IMR-90 (cell line): ENCODE measurements at regions not wholly inside any gene's neighbourhood (a gene's known extent, or its start where the extent isn't known, plus 50 kb on each side); places are given as distances from the start of the nearest gene placed in this dataset.

Experiments used
- ATAC-seq: fragments of 200-7000 bp; cut with Tn5 transposase; 2 replicates; pipeline ENCODE4 v1.9.1; 2020; ENCODE audit warnings: low read depth, mild to moderate bottlenecking, moderate library complexity
- BruUV-seq: library from RNA; stranded (reverse); fragments of 400-500 nt; replicated peaks from 2 replicates; lab custom pipeline; 2021; lab: Mats Ljungman, UMichigan
- CTCF ChIA-PET: fragments of 300-600 bp; formaldehyde crosslinking; extraction: SDS; loops from one replicate; lab custom pipeline; 2021; ENCODE audit warnings: antibody characterized with exemption; lab: Yijun Ruan, JAX
- POLR2A ChIA-PET: fragments of 300-600 bp; sonication (Branson Sonifier 250); formaldehyde crosslinking; loops from one replicate; lab custom pipeline; 2022; ENCODE audit warnings: antibody characterized with exemption; ENCODE audit not compliant: unreplicated experiment; lab: Charles Lee
- DNase-seq: peaks from one replicate; pipeline ENCODE4 v3.0.0; 2013
- H2AFZ ChIP-seq: replicated peaks from 2 replicates; pipeline ENCODE3; 2013; ENCODE audit warnings: low read length, mild to moderate bottlenecking; ENCODE audit not compliant: poor library complexity
- H2AK5ac ChIP-seq: 2 replicates; pipeline ENCODE4 v1.6.1; 2013; ENCODE audit warnings: low read depth, low read length, inconsistent platforms
- H2AK9ac ChIP-seq: replicated peaks from 2 replicates; pipeline ENCODE3; 2013; ENCODE audit warnings: mild to moderate bottlenecking, low read depth, low read length, moderate library complexity; ENCODE audit not compliant: poor library complexity
- H2BK120ac ChIP-seq: 2 replicates; pipeline ENCODE4 v1.6.1; 2013; ENCODE audit warnings: low read depth, low read length, inconsistent platforms
- H2BK15ac ChIP-seq: 3 replicates; pipeline ENCODE4 v1.6.1; 2013; ENCODE audit warnings: low read depth, low read length, inconsistent platforms
- H2BK20ac ChIP-seq: 2 replicates; pipeline ENCODE4 v1.6.1; 2013; ENCODE audit warnings: low read depth, mild to moderate bottlenecking, inconsistent platforms, low read length, moderate library complexity
- H2BK5ac ChIP-seq: 2 replicates; pipeline ENCODE4 v1.6.1; 2013; ENCODE audit warnings: mild to moderate bottlenecking, low read depth, low read length, inconsistent platforms; ENCODE audit not compliant: poor library complexity, severe bottlenecking
- H3K14ac ChIP-seq: replicated peaks from 2 replicates; pipeline ENCODE4 v1.6.1; 2013; ENCODE audit warnings: low read depth, low read length, inconsistent platforms
- H3K18ac ChIP-seq: 2 replicates; pipeline ENCODE4 v1.6.1; 2013; ENCODE audit warnings: low read depth, low read length, control low read depth
- H3K23ac ChIP-seq: 2 replicates; pipeline ENCODE4 v1.6.1; 2013; ENCODE audit warnings: low read depth, low read length, inconsistent platforms
- H3K27ac ChIP-seq: 2 replicates; pipeline ENCODE4 v1.5.1; 2013; ENCODE audit warnings: mild to moderate bottlenecking, control low read depth, low read length; ENCODE audit not compliant: insufficient read depth
- H3K27me3 ChIP-seq: 2 replicates; pipeline ENCODE4 v1.6.1; 2013; ENCODE audit warnings: low read length; ENCODE audit not compliant: control insufficient read depth, insufficient read depth
- H3K36me3 ChIP-seq: 2 replicates; pipeline ENCODE4 v1.6.1; 2013; ENCODE audit warnings: low read length, mixed read lengths; ENCODE audit not compliant: control insufficient read depth, insufficient read depth
- H3K4ac ChIP-seq: 2 replicates; pipeline ENCODE4 v1.6.1; 2013; ENCODE audit warnings: low read depth, low read length, inconsistent platforms
- H3K4me1 ChIP-seq: 2 replicates; pipeline ENCODE4 v1.6.1; 2013; ENCODE audit warnings: low read length, mixed read lengths; ENCODE audit not compliant: control insufficient read depth, insufficient read depth
- H3K4me2 ChIP-seq: 2 replicates; pipeline ENCODE4 v1.6.1; 2013; ENCODE audit warnings: low read depth, mild to moderate bottlenecking, control low read depth, low read length, moderate library complexity
- H3K4me3 ChIP-seq: 2 replicates; pipeline ENCODE4 v1.5.1; 2013; ENCODE audit warnings: low read depth, mild to moderate bottlenecking, control low read depth, low read length, moderate library complexity; ENCODE audit not compliant: insufficient read depth
- H3K56ac ChIP-seq: 2 replicates; pipeline ENCODE4 v1.6.1; 2013; ENCODE audit warnings: low read length, inconsistent platforms; ENCODE audit not compliant: insufficient read depth; ENCODE audit errors: extremely low read depth
- H3K79me1 ChIP-seq, 2 experiments: 2 replicates each; pipeline ENCODE4 v1.6.1; 2013; ENCODE audit warnings: low read length in 2 of 2, inconsistent platforms in 1 of 2, low read depth in 1 of 2
- H3K9ac ChIP-seq: 2 replicates; pipeline ENCODE4 v1.6.1; 2013; ENCODE audit warnings: low read depth, low read length, control low read depth
- H3K9me1 ChIP-seq: 2 replicates; pipeline ENCODE4 v1.6.1; 2013; ENCODE audit warnings: low read length, inconsistent platforms; ENCODE audit not compliant: insufficient read depth
- H3K9me3 ChIP-seq: 2 replicates; pipeline ENCODE4 v1.6.1; 2013; ENCODE audit warnings: low read length; ENCODE audit not compliant: control insufficient read depth, insufficient read depth
- H4K20me1 ChIP-seq: 2 replicates; pipeline ENCODE4 v1.6.1; 2013; ENCODE audit warnings: low read length, inconsistent platforms; ENCODE audit not compliant: insufficient read depth
- H4K5ac ChIP-seq: 2 replicates; pipeline ENCODE4 v1.6.1; 2013; ENCODE audit warnings: mild to moderate bottlenecking, low read depth, low read length, control low read depth
- H4K8ac ChIP-seq, 2 experiments: 2 replicates each; pipeline ENCODE4 v1.6.1; 2013; ENCODE audit warnings: low read depth in 2 of 2, low read length in 2 of 2, control low read depth in 1 of 2, inconsistent platforms in 1 of 2
- H4K91ac ChIP-seq: 2 replicates; pipeline ENCODE4 v1.6.1; 2013; ENCODE audit warnings: low read depth, low read length, inconsistent platforms; ENCODE audit not compliant: insufficient read depth
- FOS ChIP-seq: fragments of 150-350 bp; IDR thresholded peaks from 2 replicates; pipeline ENCODE4 v1.6.1; 2016; ENCODE audit warnings: low read depth, low read length
- RAD21 ChIP-seq: IDR thresholded peaks from 2 replicates; pipeline ENCODE4 v1.6.1; 2012; ENCODE audit warnings: low read length, improper control_type of control experiment
- dilution Hi-C: fragments of 300-500 bp; cut with HindIII; formaldehyde crosslinking; loops from one replicate; pipeline ENCODE4 v1.14.3; 2018; ENCODE audit warnings: low sequenced_read_pairs; ENCODE audit not compliant: unreplicated experiment
- in situ Hi-C: fragments of 300-500 bp; cut with MboI; formaldehyde crosslinking; loops from 3 replicates; pipeline ENCODE4 v1.14.3; 2019; ENCODE audit warnings: low sequenced_read_pairs, inconsistent platforms, mixed read lengths
- intact Hi-C: fragments of 100-400 bp; cut with micrococcal nuclease; formaldehyde crosslinking; loops from 2 replicates; pipeline ENCODE4 v1.10.0; 2022

GRCh38 chr6:66628917-66629316 is 921.9 kb upstream of the EYS start:
- no TSS peak for BruUV-seq
- in situ Hi-C loops = no loop called here
- ATAC-seq = no peak

More at GRCh38 chr6:66628917-66629316, 921.9 kb upstream of the EYS start:
- no peak overlapping the region for H3K4ac ChIP-seq
- ChIA-PET POLR2A (no interaction called here), CTCF (no interaction called here)
- no peak overlapping the region for H2BK15ac ChIP-seq
- H2BK20ac ChIP-seq = no peak overlapping the region
- dilution Hi-C loops = no loop called here
- no peak overlapping the region for H4K5ac ChIP-seq
- no peak overlapping the region for H2AFZ ChIP-seq
- H3K4me3 ChIP-seq = no peak overlapping the region
- no peak overlapping the region for H2BK120ac ChIP-seq
- H3K56ac ChIP-seq = no peak overlapping the region
- H3K27me3 ChIP-seq = no peaks in the 10 kb centered on the region
- H3K4me2 ChIP-seq = no peak overlapping the region
- no peaks in the 10 kb centered on the region for H4K20me1 ChIP-seq
- no peak overlapping the region for H2AK5ac ChIP-seq
- DNase-seq = no peak
- H3K27ac ChIP-seq = no peak overlapping the region
- H3K18ac ChIP-seq = no peak overlapping the region
- no peak overlapping the region for H3K23ac ChIP-seq
- H3K14ac ChIP-seq = no peak overlapping the region
- H3K9me3 ChIP-seq = no peaks in the 10 kb centered on the region
- H3K4me1 ChIP-seq = no peaks in the 10 kb centered on the region
- no peaks in the 10 kb centered on the region for H3K9me1 ChIP-seq
- H4K91ac ChIP-seq = no peak overlapping the region
- H4K8ac ChIP-seq = no peak overlapping the region
- no peak overlapping the region for H2AK9ac ChIP-seq
- H3K36me3 ChIP-seq = no peaks in the 10 kb centered on the region
- H3K79me1 ChIP-seq = no peaks in the 10 kb centered on the region
- H2BK5ac ChIP-seq = no peak overlapping the region
- H3K9ac ChIP-seq = no peak overlapping the region
- intact Hi-C loops = no loop called here
- TF ChIP-seq RAD21 (no peak), FOS (no peak)
